HepG2 (cell line): ENCODE measurements at regions not wholly inside any gene's neighbourhood (a gene's known extent, or its start where the extent isn't known, plus 50 kb on each side); places are given as distances from the start of the nearest gene placed in this dataset.

Experiments used
- ATAC-seq: fragments of 200-7000 bp; cut with Tn5 transposase; 3 replicates; pipeline ENCODE4 v1.9.1; 2020; ENCODE audit warnings: mild to moderate bottlenecking, moderate library complexity
- BruUV-seq: library from RNA; stranded (reverse); fragments of 400-500 nt; replicated peaks from 2 replicates; lab custom pipeline; 2021; lab: Mats Ljungman, UMichigan
- CTCF ChIA-PET: fragments of 300-600 bp; formaldehyde crosslinking; extraction: SDS; loops from one replicate; lab custom pipeline; 2021; ENCODE audit warnings: low total read pairs, inconsistent platforms, low intra/inter-chr PET ratio; lab: Yijun Ruan, JAX
- POLR2A ChIA-PET: fragments of 350-600 bp; sonication (Branson Sonifier 250); formaldehyde crosslinking; loops from one replicate; lab custom pipeline; 2020; ENCODE audit warnings: antibody characterized with exemption, inconsistent platforms; lab: Yijun Ruan, JAX
- DNase-seq: peaks from one replicate; pipeline ENCODE4 v3.0.0-alpha.2; 2015; ENCODE audit warnings: low spot score
- FAIRE-seq: peaks from 3 replicates; lab custom pipeline; 2011; peaks lifted over from hg19 to GRCh38; lab: Jason Lieb, UNC
- H2AFZ ChIP-seq: one replicate; pipeline ENCODE4 v1.6.1; 2011; ENCODE audit warnings: low read length, inconsistent platforms
- H3K27ac ChIP-seq: fragments of 300-600 bp; 3 replicates; pipeline ENCODE4 v1.8.0; 2011; ENCODE audit warnings: mixed run types, mild to moderate bottlenecking, mixed read lengths, low read length, inconsistent platforms; ENCODE audit not compliant: insufficient read depth; ENCODE audit errors: extremely low read length
- H3K27me3 ChIP-seq, 2 experiments: fragments of 200-600 bp in 1 of 2; 2 replicates in 1 of 2; 3 replicates in 1 of 2; pipeline versions ENCODE4 v1.6.0 to v1.8.0; 2011; ENCODE audit warnings: low read length in 2 of 2, mild to moderate bottlenecking in 2 of 2, moderate library complexity in 2 of 2, inconsistent platforms in 1 of 2; ENCODE audit not compliant: insufficient read depth in 2 of 2, control insufficient read depth in 1 of 2
- H3K36me3 ChIP-seq, 2 experiments: fragments of 200-600 bp in 1 of 2; replicated peaks in 1 of 2; 2 replicates in 1 of 2; 3 replicates in 1 of 2; pipeline versions ENCODE4 v1.5.1 to v1.8.0; 2011; ENCODE audit warnings: low read length in 2 of 2, inconsistent platforms in 1 of 2; ENCODE audit not compliant: insufficient read depth in 2 of 2, control insufficient read depth in 1 of 2
- H3K4me1 ChIP-seq: 2 replicates; pipeline ENCODE4 v1.5.1; 2012; ENCODE audit warnings: low read length, inconsistent platforms; ENCODE audit not compliant: insufficient read depth
- H3K4me2 ChIP-seq: 2 replicates; pipeline ENCODE4 v1.6.0; 2011; ENCODE audit warnings: low read depth, low read length, inconsistent platforms
- H3K4me3 ChIP-seq, 3 experiments: fragments of 200-600 bp in 1 of 3; sonication (generic), shearing (Covaris generic) in 1 of 3; replicated peaks in 1 of 3; 2 replicates each; pipeline ENCODE4 v1.5.1; 2011 to 2016; ENCODE audit warnings: low read length in 3 of 3, inconsistent platforms in 2 of 3, low read depth in 2 of 3, mild to moderate bottlenecking in 2 of 3, control low read depth in 1 of 3, mixed read lengths in 1 of 3; ENCODE audit not compliant: insufficient read depth in 1 of 3
- H3K79me2 ChIP-seq: one replicate; pipeline ENCODE4 v1.6.1; 2011; ENCODE audit warnings: low read length, inconsistent platforms; ENCODE audit not compliant: insufficient read depth
- H3K9ac ChIP-seq: 2 replicates; pipeline ENCODE4 v1.6.0; 2011; ENCODE audit warnings: mild to moderate bottlenecking, low read depth, low read length, inconsistent platforms; ENCODE audit not compliant: insufficient read depth
- H3K9me3 ChIP-seq: 2 replicates; pipeline ENCODE4 v1.5.1; 2012; ENCODE audit warnings: mild to moderate bottlenecking, low read length
- H4K20me1 ChIP-seq: 2 replicates; pipeline ENCODE4 v1.6.0; 2011; ENCODE audit warnings: inconsistent platforms, mild to moderate bottlenecking, low read length, moderate library complexity; ENCODE audit not compliant: insufficient read depth
- ARID5B ChIP-seq: IDR thresholded peaks from 2 replicates; pipeline ENCODE4 v1.4.0; 2020; ENCODE audit warnings: mild to moderate bottlenecking, missing genetic modification reagents
- DBP ChIP-seq: sonication (generic); formaldehyde crosslinking; IDR thresholded peaks from 2 replicates; pipeline ENCODE4 v1.4.0; 2020; ENCODE audit warnings: missing genetic modification reagents; ENCODE audit errors: not compliant biosample characterization
- HNF4G ChIP-seq, 2 experiments: sonication (generic) in 1 of 2; formaldehyde crosslinking in 1 of 2; IDR thresholded peaks; 2 replicates each; pipeline versions ENCODE4 v1.4.0 to v1.6.1; 2011 to 2020; ENCODE audit warnings: borderline replicate concordance in 2 of 2, low read depth in 2 of 2, mild to moderate bottlenecking in 2 of 2, low read length in 1 of 2, missing genetic modification reagents in 1 of 2, moderate library complexity in 1 of 2
- KDM4B ChIP-seq: sonication (generic); formaldehyde crosslinking; IDR thresholded peaks from 2 replicates; pipeline ENCODE4 v1.4.0; 2020; ENCODE audit warnings: missing genetic modification reagents
- LCORL ChIP-seq, 2 experiments: fragments of 450-650 bp in 1 of 2; sonication (generic) in 1 of 2; formaldehyde crosslinking in 1 of 2; IDR thresholded peaks; 2 replicates each; pipeline versions ENCODE4 v1.5.0 to v1.6.1; 2017 to 2020; ENCODE audit warnings: antibody characterized with exemption in 1 of 2, missing genetic modification reagents in 1 of 2
- NBN ChIP-seq: fragments of 450-650 bp; conservative IDR thresholded peaks from 2 replicates; pipeline ENCODE4 v1.6.1; 2017
- PCBP1 ChIP-seq: fragments of 200-400 bp; formaldehyde crosslinking; IDR thresholded peaks from 2 replicates; pipeline ENCODE4 v1.6.1; 2017; ENCODE audit warnings: mild to moderate bottlenecking, low read depth, low read length, borderline replicate concordance
- TAF15 ChIP-seq: fragments of 200-400 bp; formaldehyde crosslinking; IDR thresholded peaks from one replicate; pipeline ENCODE4 v1.6.1; 2018; ENCODE audit warnings: mild to moderate bottlenecking, low read depth, low read length; ENCODE audit not compliant: poor library complexity, severe bottlenecking
- TFE3 ChIP-seq: IDR thresholded peaks from 2 replicates; pipeline ENCODE4 v1.6.1; 2016
- ZFP62 ChIP-seq: sonication (generic); formaldehyde crosslinking; IDR thresholded peaks from 2 replicates; pipeline ENCODE4 v1.4.0; 2020; ENCODE audit warnings: missing genetic modification reagents
- ZSCAN12 ChIP-seq: sonication (generic); formaldehyde crosslinking; IDR thresholded peaks from 2 replicates; pipeline ENCODE4 v1.9.0; 2021; ENCODE audit warnings: mild to moderate bottlenecking, missing genetic modification reagents
- WGBS: methylation state at CpG from one replicate; pipeline ENCODE4 v1.1.6; 2017; ENCODE audit warnings: low lambda C conversion rate; 5-methylcytosine and 5-hydroxymethylcytosine counted together
- in situ Hi-C: cut with HindIII; loops from 2 replicates; pipeline ENCODE4 v1.10.0; 2017; ENCODE audit warnings: low pct_unique_long_range_greater_than_20kb; ENCODE audit not compliant: extremely low pct_ligation_motif_present
- intact Hi-C: fragments of 100-400 bp; cut with micrococcal nuclease; formaldehyde crosslinking; loops from one replicate; pipeline ENCODE4 v1.10.0; 2022; ENCODE audit not compliant: unreplicated experiment

GRCh38 chr16:87129771-87130170, 187.4 kb downstream of the C16orf95 start (continued):
- TF ChIP-seq ARID5B (CRISPR knock-in tag), result no peak
- TF ChIP-seq TFE3, result no peak
- no peak for TF ChIP-seq KDM4B (CRISPR knock-in tag)
- TF ChIP-seq HNF4G (IDR thresholded peaks at IDR 0.05; ENCODE audit: borderline replicate concordance, low read depth, low read length), result no peak
- TF ChIP-seq HNF4G (CRISPR knock-in tag; IDR thresholded peaks at IDR 0.05; ENCODE audit: borderline replicate concordance, low read depth), result no peak
- TF ChIP-seq, all 625 proteins: peak for 0

- ATAC-seq (no peak; the same call in 2 of the 3 replicates), DNase-seq (no peak), FAIRE-seq (no peak)
- Histone ChIP-seq H4K20me1 (no peaks in the 10 kb centered on the region), H3K9me3 (no peaks in the 10 kb centered on the region), H3K27me3 (peaks cover 3 to 34% of the 10 kb centered on the region in 2 experiments; a peak in 3 of 5 replicates), H3K4me3 (no peak overlapping the region), H2AFZ (no peak overlapping the region), H3K36me3 (no peaks in the 10 kb centered on the region), H3K27ac (no peak overlapping the region), H3K4me2 (no peak overlapping the region), H3K9ac (no peak overlapping the region), H3K79me2 (no peaks in the 10 kb centered on the region), H3K4me1 (peaks cover 34% of the 10 kb centered on the region)
- POLR2A ChIA-PET, result no interaction called here
- intact Hi-C loops (no loop called here), in situ Hi-C loops (no loop called here)
- BruUV-seq, result no TSS peak
- 46% methylated on average over 16 of the region's 16 CpGs for WGBS
- CTCF ChIA-PET, result no interaction called here
- TF ChIP-seq NBN (0 out of 2 replicates have a peak, but pooled peaks have one; percentile 33), PCBP1 (no peak), ZFP62 (CRISPR knock-in tag) (no peak), LCORL (IDR thresholded peaks at IDR 0.05) (0 out of 2 replicates have a peak, but pooled peaks have one; percentile 22), LCORL (CRISPR knock-in tag; IDR thresholded peaks at IDR 0.05) (no peak), DBP (CRISPR knock-in tag) (no peak), TAF15 (no peak), ZSCAN12 (no peak)
Observed at GRCh38 chr16:87131061-87131995, 185.9 kb downstream of the C16orf95 start.
